Stimulated activated CD8-positive, alpha-beta memory T cell treated with anti-CD3 and anti-CD28 coated beads, Interleukin-15, amount 100 ng/mL, for 24 hours (primary cell): ENCODE measurements at regions not wholly inside any gene's neighbourhood (a gene's known extent, or its start where the extent isn't known, plus 50 kb on each side); places are given as distances from the start of the nearest gene placed in this dataset.
"Not testable (repeated sequence)": the region's sequence is repeated elsewhere in the genome, so short reads cannot be mapped to it uniquely, and the experiment has no call there.

Source experiments
- DNase-seq: peaks from one replicate; pipeline ENCODE4 v3.0.0-alpha.2; 2020; ENCODE audit warnings: low read depth

- DNase-seq, result no peak
Measured at GRCh38 chr2:83142934-83143333, 1316.1 kb downstream of the SUCLG1 start.

- DNase-seq, result no peak
Measured at GRCh38 chr2:83115606-83116005, 1343.5 kb downstream of the SUCLG1 start.

DNA sequence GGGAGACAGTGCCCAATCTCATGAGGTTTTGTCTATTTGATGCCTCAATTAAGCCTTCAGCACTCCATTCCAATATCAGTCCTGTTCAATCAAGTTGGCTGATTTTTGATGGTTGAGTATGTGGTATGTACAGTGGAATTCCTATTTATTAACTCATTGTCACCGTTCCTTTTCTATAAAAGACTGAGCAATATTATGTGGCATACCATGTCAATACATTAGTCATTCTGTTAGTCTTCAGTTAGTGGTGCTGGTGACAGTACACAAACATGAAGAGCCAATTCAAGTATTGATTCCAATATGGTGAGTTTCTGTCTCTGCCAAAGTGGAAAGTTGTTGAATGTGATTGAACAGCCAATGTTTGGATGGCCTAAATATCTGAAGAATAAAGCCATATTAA lies 1343.9 kb downstream of the SUCLG1 start:
- DNase-seq, result no peak

GRCh38 chr2:83113953-83114352 lies 1345.1 kb downstream of the SUCLG1 start:
- DNase-seq, result no peak

DNA sequence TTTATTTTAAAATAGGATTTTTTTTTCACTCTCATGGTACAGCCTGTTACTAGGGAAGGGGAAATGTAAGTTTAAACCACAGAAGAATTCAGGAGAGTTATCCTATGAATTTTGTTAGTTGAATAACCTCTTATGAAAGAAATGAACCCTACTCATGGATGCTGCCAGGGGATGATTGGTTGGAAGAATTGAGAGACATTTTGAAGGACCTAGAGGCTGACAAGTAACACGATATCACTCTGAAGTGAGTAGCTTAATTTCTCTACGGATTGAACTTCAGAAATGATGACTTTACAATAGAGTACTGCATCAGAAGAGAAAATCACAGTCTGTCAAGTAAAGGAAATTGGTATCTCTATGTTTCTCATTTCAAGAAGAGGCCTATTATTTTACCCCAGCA lies 1346.2 kb downstream of the SUCLG1 start:
- no peak for DNase-seq

DNA sequence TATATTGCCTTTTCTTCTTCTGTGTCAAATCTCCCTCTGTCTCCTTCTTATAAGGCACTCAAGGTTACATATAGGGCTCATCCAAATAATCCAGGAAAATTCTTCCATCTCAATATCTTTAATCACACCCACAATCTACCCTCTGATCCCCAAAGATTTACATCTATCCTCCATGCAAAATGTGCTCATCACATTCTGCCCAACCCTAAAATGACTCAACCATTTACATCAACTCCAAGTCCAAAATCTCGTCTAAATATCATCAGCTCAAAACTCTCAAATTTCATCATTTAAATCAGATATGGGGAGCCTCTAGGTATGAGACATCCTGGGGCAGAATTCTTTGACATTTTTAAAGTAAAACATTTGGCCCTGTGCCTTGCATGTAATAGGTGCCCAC lies 1349.8 kb downstream of the SUCLG1 start:
- no peak for DNase-seq

GRCh38 chr2:83106853-83107252 lies 1352.2 kb downstream of the SUCLG1 start:
- DNase-seq, result no peak

GRCh38 chr2:83104202-83104601 lies 1354.9 kb downstream of the SUCLG1 start:
- DNase-seq, result no peak

DNA sequence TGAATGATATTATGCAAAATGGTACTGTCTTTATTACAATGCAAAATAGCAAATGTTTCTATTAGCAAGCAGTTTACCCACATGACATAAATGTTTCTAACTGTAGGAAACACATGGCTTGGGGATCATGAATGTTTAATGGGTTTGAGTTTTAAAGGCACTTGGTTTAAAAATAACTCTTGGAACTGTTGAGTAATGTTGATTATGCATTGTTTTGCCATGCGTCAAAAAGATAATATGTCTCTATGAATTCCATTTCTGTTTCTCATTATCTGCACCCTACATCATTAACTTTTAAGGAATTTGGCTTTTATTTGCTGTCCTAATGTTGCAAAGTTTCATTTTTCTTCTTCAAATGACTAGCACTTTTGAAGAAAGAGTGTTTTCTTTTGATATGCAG lies 1355.5 kb downstream of the SUCLG1 start:
- DNase-seq, result no peak

GRCh38 chr2:83089051-83089450 lies 1370.0 kb downstream of the SUCLG1 start:
- DNase-seq, result not testable (repeated sequence)

GRCh38 chr2:83085869-83086268 lies 1373.2 kb downstream of the SUCLG1 start:
- no peak for DNase-seq

DNA sequence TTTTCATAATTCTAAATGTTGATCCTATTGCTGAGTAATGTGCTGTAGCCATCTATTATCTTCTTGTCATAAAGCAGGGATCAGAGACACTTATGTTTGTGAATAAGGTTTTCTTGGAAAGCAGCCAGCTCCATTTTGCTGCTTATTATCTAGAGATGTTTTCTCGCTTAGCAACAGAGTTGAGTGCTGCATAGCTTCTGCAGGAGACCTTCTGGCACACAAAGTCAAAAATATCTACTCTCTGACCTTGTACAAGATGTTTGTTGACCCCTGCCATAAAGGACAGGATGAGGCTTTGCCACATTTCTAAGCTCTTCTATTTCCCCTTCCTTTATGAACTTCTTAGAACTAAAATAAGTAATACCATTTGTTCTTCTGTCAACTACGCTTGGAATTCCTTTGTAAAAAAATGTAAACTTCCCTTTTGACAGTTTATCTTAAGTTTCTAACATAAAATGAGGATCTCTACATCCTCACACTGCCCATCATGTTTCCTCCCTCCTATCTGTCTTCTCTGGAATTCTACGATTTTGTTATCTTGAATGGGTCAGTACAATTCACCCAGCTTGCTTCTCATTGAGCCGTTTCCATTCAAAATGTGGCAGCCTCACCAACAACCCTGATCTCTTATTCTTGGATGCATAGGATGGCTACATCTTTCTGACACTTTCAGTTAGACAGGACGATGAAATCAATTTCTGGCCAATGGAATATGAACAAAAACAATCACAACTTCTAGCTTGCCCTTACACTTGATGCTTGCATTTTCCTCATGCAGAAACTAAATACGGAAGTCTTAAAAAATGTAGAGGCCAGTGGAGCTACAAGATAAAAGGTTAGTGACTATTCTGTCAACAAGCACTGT lies 1377.0 kb downstream of the SUCLG1 start:
- DNase-seq, result no peak

- DNase-seq, result no peak
Measured at GRCh38 chr2:83079007-83079406, 1380.1 kb downstream of the SUCLG1 start.

GRCh38 chr2:83072767-83073166 lies 1386.3 kb downstream of the SUCLG1 start:
- no peak for DNase-seq

GRCh38 chr2:83071914-83072313 lies 1387.2 kb downstream of the SUCLG1 start:
- no peak for DNase-seq

DNA sequence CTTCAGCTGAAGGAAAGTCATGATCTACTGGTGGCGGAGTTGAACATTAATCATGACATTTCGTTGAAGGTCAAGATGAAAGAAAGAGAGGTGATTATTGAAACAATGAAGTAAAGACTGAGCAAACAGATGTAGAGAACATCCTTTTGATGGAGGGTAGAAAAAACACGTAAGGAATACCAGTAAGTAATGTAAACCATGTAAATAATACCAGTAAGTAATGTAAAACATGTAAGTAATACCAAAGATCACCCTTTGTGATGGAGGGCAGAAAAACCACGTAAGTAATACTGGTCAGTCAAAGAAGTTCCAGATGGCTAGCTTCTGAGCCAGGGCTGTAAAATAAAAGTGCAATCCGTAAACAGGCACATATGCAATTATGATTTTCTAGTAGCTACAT lies 1387.7 kb downstream of the SUCLG1 start:
- no peak for DNase-seq

- DNase-seq, result no peak
Measured at GRCh38 chr2:83069724-83070123, 1389.4 kb downstream of the SUCLG1 start.

DNA sequence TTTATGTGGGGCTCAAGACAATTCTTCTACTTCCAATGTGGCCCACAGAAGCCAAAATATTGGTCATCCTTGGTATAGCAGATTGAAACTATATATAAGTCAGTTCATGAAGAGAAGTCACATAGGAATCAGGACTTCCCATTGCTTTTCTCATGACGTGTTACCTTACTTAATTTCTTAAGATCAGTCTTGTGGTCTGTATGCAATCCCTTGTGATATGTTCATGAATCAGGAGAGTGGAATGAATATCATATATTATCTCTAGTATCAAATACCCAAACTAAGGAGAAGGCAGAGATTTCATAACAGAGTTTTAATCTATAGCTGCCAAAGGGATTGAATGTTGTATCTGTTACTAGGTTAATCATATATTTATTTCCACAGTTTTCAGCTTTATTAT lies 1390.4 kb downstream of the SUCLG1 start:
- DNase-seq, result no peak

- DNase-seq, result no peak
Measured at GRCh38 chr2:83067947-83068346, 1391.1 kb downstream of the SUCLG1 start.

DNA sequence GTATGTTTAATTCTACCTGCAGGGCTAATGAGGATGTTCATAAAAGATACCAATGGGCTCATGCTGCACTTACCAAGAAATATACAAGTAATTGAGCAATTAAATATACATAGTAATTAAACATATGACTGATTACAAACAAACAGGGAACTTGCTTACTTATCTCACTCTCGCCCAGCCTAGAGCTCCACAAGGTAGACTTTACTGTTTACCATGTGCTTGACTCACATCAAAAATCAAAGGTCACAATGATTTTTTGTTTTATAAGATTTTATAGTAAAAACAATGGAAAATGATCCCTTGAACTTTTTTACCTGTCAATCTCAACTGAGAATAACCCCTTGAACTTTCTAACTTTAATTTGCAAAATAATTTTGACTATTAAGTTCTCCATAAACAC lies 1395.1 kb downstream of the SUCLG1 start:
- no peak for DNase-seq

- DNase-seq, result no peak
Measured at GRCh38 chr2:83063511-83063910, 1395.6 kb downstream of the SUCLG1 start.

GRCh38 chr2:83058683-83059082 lies 1400.4 kb downstream of the SUCLG1 start:
- DNase-seq, result no peak

DNA sequence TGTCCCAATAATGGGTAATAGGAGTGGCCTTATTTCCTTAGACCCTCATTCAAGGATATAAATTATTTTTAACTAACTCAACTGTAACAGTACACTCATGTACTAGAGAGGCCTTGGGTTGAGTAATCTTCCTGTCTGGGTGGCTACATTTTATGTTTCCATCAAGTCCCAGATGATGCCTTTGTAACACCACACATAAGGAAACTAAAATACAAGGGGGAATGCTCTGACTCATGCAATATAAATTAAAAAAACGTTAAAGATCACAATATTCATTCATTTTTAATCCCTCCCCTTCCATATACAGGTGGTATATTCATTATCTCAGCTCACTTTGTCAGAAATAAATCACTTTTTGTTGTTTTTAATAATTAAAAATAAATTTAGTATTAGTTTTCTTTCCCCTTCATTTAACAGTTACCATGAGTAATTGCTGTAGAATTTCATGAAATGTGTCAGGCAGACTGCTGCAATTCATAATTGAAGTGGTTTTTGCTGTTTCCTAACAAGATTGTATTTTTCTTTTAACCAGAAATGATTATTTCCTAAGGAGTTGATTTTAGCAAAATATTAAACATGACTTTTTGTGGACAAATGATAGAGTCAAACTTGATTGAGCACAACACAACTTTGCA lies 1403.6 kb downstream of the SUCLG1 start:
- DNase-seq, result no peak

GRCh38 chr2:83054751-83055150 lies 1404.3 kb downstream of the SUCLG1 start:
- DNase-seq, result no peak
